DND-41 (cell line): ENCODE measurements at regions not wholly inside any gene's neighbourhood (a gene's known extent, or its start where the extent isn't known, plus 50 kb on each side); places are given as distances from the start of the nearest gene placed in this dataset.

Source experiments
- ATAC-seq: fragments of 200-7000 bp; cut with Tn5 transposase; 3 replicates; pipeline ENCODE4 v1.9.1; 2021; ENCODE audit warnings: low read depth; ENCODE audit not compliant: insufficient read depth
- DNase-seq: peaks from one replicate; pipeline ENCODE4 v3.0.0-alpha.2; 2020
- H2AFZ ChIP-seq: 2 replicates; pipeline ENCODE4 v1.6.0; 2012; ENCODE audit warnings: low read depth, low read length
- H3K27ac ChIP-seq: 2 replicates; pipeline ENCODE4 v1.5.1; 2012; ENCODE audit warnings: low read length, inconsistent platforms
- H3K27me3 ChIP-seq: fragments of 200-600 bp; sonication (generic); 2 replicates; pipeline ENCODE4 v1.6.0; 2012; ENCODE audit warnings: low read length, mild to moderate bottlenecking, inconsistent platforms; ENCODE audit not compliant: insufficient read depth, poor library complexity
- H3K36me3 ChIP-seq: 2 replicates; pipeline ENCODE4 v1.5.1; 2012; ENCODE audit warnings: low read length, inconsistent platforms; ENCODE audit not compliant: insufficient read depth
- H3K4me1 ChIP-seq: 2 replicates; pipeline ENCODE4 v1.5.1; 2012; ENCODE audit warnings: mild to moderate bottlenecking, low read length; ENCODE audit not compliant: insufficient read depth
- H3K4me2 ChIP-seq: 2 replicates; pipeline ENCODE4 v1.6.0; 2012; ENCODE audit warnings: mild to moderate bottlenecking, moderate library complexity, low read length, inconsistent platforms; ENCODE audit not compliant: insufficient read depth
- H3K4me3 ChIP-seq, 2 experiments: fragments of 200-600 bp in 1 of 2; shearing (Covaris generic) in 1 of 2; 2 replicates each; pipeline ENCODE4 v1.5.1; 2012 to 2016; ENCODE audit warnings: inconsistent platforms in 2 of 2, low read length in 2 of 2, mild to moderate bottlenecking in 2 of 2, low read depth in 1 of 2, moderate library complexity in 1 of 2
- H3K79me2 ChIP-seq: 2 replicates; pipeline ENCODE4 v1.6.0; 2012; ENCODE audit warnings: low read length, inconsistent platforms; ENCODE audit not compliant: insufficient read depth
- H3K9ac ChIP-seq: 2 replicates; pipeline ENCODE4 v1.6.0; 2012; ENCODE audit warnings: low read depth, mild to moderate bottlenecking, inconsistent platforms, low read length, moderate library complexity
- H3K9me3 ChIP-seq: 2 replicates; pipeline ENCODE4 v1.5.1; 2012; ENCODE audit warnings: low read length, moderate library complexity, mild to moderate bottlenecking, inconsistent platforms; ENCODE audit not compliant: insufficient read depth, severe bottlenecking
- H4K20me1 ChIP-seq: 2 replicates; pipeline ENCODE4 v1.6.0; 2012; ENCODE audit warnings: low read length; ENCODE audit not compliant: insufficient read depth
- EZH2 ChIP-seq: IDR thresholded peaks from 3 replicates; pipeline ENCODE4 v1.6.1; 2012; ENCODE audit warnings: borderline replicate concordance, low read depth, mild to moderate bottlenecking, moderate library complexity, low read length, inconsistent platforms; ENCODE audit not compliant: severe bottlenecking
- TF ChIP-seq, protein P1 (sequence below): IDR thresholded peaks from 2 replicates; pipeline ENCODE4 v1.5.1; 2012; ENCODE audit warnings: borderline replicate concordance, low read length, moderate library complexity, mild to moderate bottlenecking; ENCODE audit not compliant: poor library complexity, severe bottlenecking; ENCODE audit errors: extremely low read depth

GRCh38 chr17:56708220-56708558, 114.7 kb downstream of the NOG start:
- H3K9ac ChIP-seq: no peak overlapping the region
- no peaks in the 10 kb centered on the region for H3K27me3 ChIP-seq
- no peaks in the 10 kb centered on the region for H3K9me3 ChIP-seq
- no peaks in the 10 kb centered on the region for H4K20me1 ChIP-seq
- no peak for DNase-seq
- H3K4me1 ChIP-seq: no peaks in the 10 kb centered on the region
- no peak overlapping the region for H3K4me3 ChIP-seq
- ATAC-seq: no peak
- no peaks in the 10 kb centered on the region for H3K79me2 ChIP-seq
- no peak overlapping the region for H3K27ac ChIP-seq
- no peaks in the 10 kb centered on the region for H3K36me3 ChIP-seq
- H3K4me2 ChIP-seq: no peak overlapping the region
- H2AFZ ChIP-seq: no peak overlapping the region
- no peak for TF ChIP-seq EZH2
- TF ChIP-seq, protein P1, sequence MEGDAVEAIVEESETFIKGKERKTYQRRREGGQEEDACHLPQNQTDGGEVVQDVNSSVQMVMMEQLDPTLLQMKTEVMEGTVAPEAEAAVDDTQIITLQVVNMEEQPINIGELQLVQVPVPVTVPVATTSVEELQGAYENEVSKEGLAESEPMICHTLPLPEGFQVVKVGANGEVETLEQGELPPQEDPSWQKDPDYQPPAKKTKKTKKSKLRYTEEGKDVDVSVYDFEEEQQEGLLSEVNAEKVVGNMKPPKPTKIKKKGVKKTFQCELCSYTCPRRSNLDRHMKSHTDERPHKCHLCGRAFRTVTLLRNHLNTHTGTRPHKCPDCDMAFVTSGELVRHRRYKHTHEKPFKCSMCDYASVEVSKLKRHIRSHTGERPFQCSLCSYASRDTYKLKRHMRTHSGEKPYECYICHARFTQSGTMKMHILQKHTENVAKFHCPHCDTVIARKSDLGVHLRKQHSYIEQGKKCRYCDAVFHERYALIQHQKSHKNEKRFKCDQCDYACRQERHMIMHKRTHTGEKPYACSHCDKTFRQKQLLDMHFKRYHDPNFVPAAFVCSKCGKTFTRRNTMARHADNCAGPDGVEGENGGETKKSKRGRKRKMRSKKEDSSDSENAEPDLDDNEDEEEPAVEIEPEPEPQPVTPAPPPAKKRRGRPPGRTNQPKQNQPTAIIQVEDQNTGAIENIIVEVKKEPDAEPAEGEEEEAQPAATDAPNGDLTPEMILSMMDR: no peak

- Histone ChIP-seq H3K79me2 (no peaks in the 10 kb centered on the region), H3K4me3 (no peak overlapping the region), H3K9ac (no peak overlapping the region), H3K4me1 (no peaks in the 10 kb centered on the region), H2AFZ (no peak overlapping the region), H3K27ac (no peak overlapping the region), H3K27me3 (no peaks in the 10 kb centered on the region), H4K20me1 (no peaks in the 10 kb centered on the region), H3K9me3 (no peaks in the 10 kb centered on the region), H3K36me3 (no peaks in the 10 kb centered on the region), H3K4me2 (no peak overlapping the region)
- no peak for DNase-seq
- TF ChIP-seq EZH2: no peak
- TF ChIP-seq, protein P1: no peak
- no peak for ATAC-seq
Measured at GRCh38 chr17:56708670-56709410, 115.3 kb downstream of the NOG start.

DNA sequence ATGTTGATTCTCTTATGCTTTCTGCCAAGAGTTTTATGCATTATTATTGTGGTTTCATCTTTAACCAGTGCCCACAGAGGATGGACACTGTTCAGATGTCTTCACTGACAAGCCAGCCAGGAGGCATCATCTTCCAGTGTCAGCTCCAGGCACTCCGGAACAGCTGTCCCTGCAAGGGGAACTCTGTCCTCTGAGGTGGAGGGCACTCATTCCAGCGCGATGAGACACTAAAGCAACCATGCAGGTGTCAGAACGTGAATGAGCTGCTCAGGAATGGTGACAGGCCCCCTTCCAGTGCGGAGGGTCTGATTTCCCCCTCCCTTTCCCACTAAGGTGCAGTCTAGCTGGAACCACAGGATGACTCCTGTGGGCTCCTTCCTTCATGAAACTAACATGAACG, 117.5 kb downstream of the NOG start:
- H3K4me2 ChIP-seq: no peak overlapping the region
- DNase-seq: no peak
- H3K9me3 ChIP-seq: no peaks in the 10 kb centered on the region
- TF ChIP-seq EZH2: no peak
- TF ChIP-seq, protein P1: no peak
- no peaks in the 10 kb centered on the region for H3K79me2 ChIP-seq
- H3K27me3 ChIP-seq: no peaks in the 10 kb centered on the region
- H3K9ac ChIP-seq: no peak overlapping the region
- H3K4me1 ChIP-seq: peaks cover 7% of the 10 kb centered on the region
- H4K20me1 ChIP-seq: no peaks in the 10 kb centered on the region
- H3K36me3 ChIP-seq: no peaks in the 10 kb centered on the region
- no peak overlapping the region for H2AFZ ChIP-seq
- no peak overlapping the region for H3K4me3 ChIP-seq
- H3K27ac ChIP-seq: no peak overlapping the region
- no peak for ATAC-seq
